ENCODE measurements at regions not wholly inside any gene's neighbourhood (a gene's known extent, or its start where the extent isn't known, plus 50 kb on each side); places are given as distances from the start of the nearest gene placed in this dataset.

- TF ChIP-seq EZH2phosphoT487 (IDR thresholded peaks at IDR 0.05; ENCODE audit: borderline replicate concordance, low read depth) = no peak
- no peak for TF ChIP-seq CHD2 (IDR thresholded peaks at IDR 0.05; ENCODE audit: low read length, partially characterized antibody)
- no peak for TF ChIP-seq TAF1 (IDR thresholded peaks at IDR 0.05; ENCODE audit: borderline replicate concordance, low read depth, low read length)
- TF ChIP-seq POLR2AphosphoS5 (IDR thresholded peaks at IDR 0.05; ENCODE audit: low read depth, low read length) = no peak
- TF ChIP-seq GABPA (IDR thresholded peaks at IDR 0.05; ENCODE audit: low read depth) = no peak
- TF ChIP-seq CTCF (IDR thresholded peaks at IDR 0.05) = no peak
- TF ChIP-seq EP300 (IDR thresholded peaks at IDR 0.05; ENCODE audit: borderline replicate concordance in 1 of 2, low read depth in 1 of 2, low read length in 1 of 2) = no peak
- TF ChIP-seq REST (IDR thresholded peaks at IDR 0.05; ENCODE audit: low read depth, low read length) = no peak
Measured at GRCh38 chr2:156199588-156199987, 132.9 kb downstream of the NR4A2 start.
